Sigmoid colon (tissue), 4 donors: ENCODE measurements at regions not wholly inside any gene's neighbourhood (a gene's known extent, or its start where the extent isn't known, plus 50 kb on each side); places are given as distances from the start of the nearest gene placed in this dataset.

Experiments used
- EP300 ChIP-seq, 4 donors: sonication (generic); formaldehyde crosslinking; IDR thresholded peaks; one replicate each; pipeline ENCODE4 v1.6.1; 2017; ENCODE audit warnings: antibody characterized with exemption in 4 of 4
- POLR2A ChIP-seq, 2 donors: fragments of 450-650 bp; IDR thresholded peaks; one replicate each; pipeline ENCODE4 v1.6.1; 2016; ENCODE audit warnings: antibody characterized with exemption in 2 of 2, mild to moderate bottlenecking in 2 of 2, moderate library complexity in 2 of 2
- TF ChIP-seq, protein P1 (sequence below), 4 experiments: fragments of 450-650 bp in 3 of 4; fragments of 200-600 bp in 1 of 4; IDR thresholded peaks; one replicate each; pipeline ENCODE4 v1.5.1; 2016 to 2019; ENCODE audit warnings: antibody characterized with exemption in 4 of 4, mild to moderate bottlenecking in 3 of 4, moderate library complexity in 2 of 4

DNA sequence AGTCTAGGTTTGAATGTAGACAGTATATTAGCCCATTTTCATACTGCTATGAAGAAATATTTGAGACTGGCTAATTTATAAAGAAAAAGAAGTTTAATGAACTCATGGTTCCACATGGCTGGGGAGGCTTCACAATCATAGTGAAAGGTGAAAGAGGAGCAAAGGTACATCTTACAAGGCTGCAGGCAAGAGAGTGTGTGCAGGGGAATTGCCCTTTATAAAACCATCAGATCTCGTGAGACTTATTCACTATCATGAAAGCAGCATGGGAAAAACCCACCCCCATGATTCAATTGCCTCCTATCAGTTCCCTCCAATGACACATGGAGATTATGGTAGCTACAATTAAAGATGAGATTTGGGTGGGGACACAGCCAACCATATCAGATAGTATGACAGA lies 440.1 kb upstream of the ARHGEF26 start:
- TF ChIP-seq POLR2A (IDR thresholded peaks at IDR 0.05): no peak
- no peak for TF ChIP-seq EP300 (IDR thresholded peaks at IDR 0.05)
- TF ChIP-seq, protein P1, sequence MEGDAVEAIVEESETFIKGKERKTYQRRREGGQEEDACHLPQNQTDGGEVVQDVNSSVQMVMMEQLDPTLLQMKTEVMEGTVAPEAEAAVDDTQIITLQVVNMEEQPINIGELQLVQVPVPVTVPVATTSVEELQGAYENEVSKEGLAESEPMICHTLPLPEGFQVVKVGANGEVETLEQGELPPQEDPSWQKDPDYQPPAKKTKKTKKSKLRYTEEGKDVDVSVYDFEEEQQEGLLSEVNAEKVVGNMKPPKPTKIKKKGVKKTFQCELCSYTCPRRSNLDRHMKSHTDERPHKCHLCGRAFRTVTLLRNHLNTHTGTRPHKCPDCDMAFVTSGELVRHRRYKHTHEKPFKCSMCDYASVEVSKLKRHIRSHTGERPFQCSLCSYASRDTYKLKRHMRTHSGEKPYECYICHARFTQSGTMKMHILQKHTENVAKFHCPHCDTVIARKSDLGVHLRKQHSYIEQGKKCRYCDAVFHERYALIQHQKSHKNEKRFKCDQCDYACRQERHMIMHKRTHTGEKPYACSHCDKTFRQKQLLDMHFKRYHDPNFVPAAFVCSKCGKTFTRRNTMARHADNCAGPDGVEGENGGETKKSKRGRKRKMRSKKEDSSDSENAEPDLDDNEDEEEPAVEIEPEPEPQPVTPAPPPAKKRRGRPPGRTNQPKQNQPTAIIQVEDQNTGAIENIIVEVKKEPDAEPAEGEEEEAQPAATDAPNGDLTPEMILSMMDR (IDR thresholded peaks at IDR 0.05): no peak
